Calu3 (cell line): ENCODE measurements at regions not wholly inside any gene's neighbourhood (a gene's known extent, or its start where the extent isn't known, plus 50 kb on each side); places are given as distances from the start of the nearest gene placed in this dataset.

ENCODE experiments used
- BruUV-seq: library from RNA; stranded (reverse); fragments of 400-500 nt; replicated peaks from 2 replicates; lab custom pipeline; 2021; lab: Mats Ljungman, UMichigan
- CTCF ChIA-PET: fragments of 300-600 bp; sonication (Branson Sonifier 250); formaldehyde crosslinking; loops from one replicate; lab custom pipeline; 2022; ENCODE audit warnings: antibody characterized with exemption; lab: Charles Lee
- DNase-seq: peaks from one replicate; pipeline ENCODE4 v3.0.0; 2022
- H3K27ac Mint-ChIP-seq: one replicate; pipeline ENCODE4 v1.8.0; 2022; ENCODE audit warnings: mixed read lengths; ENCODE audit not compliant: unreplicated experiment
- H3K27me3 Mint-ChIP-seq: one replicate; pipeline ENCODE4 v1.8.0; 2022; ENCODE audit warnings: mixed read lengths; ENCODE audit not compliant: unreplicated experiment
- H3K36me3 Mint-ChIP-seq: one replicate; pipeline ENCODE4 v1.8.0; 2022; ENCODE audit warnings: mild to moderate bottlenecking, moderate library complexity, mixed read lengths; ENCODE audit not compliant: insufficient read depth, unreplicated experiment
- H3K4me1 Mint-ChIP-seq: one replicate; pipeline ENCODE4 v1.8.0; 2022; ENCODE audit warnings: mild to moderate bottlenecking, low read depth, mixed read lengths; ENCODE audit not compliant: unreplicated experiment
- H3K4me3 Mint-ChIP-seq: one replicate; pipeline ENCODE4 v1.8.0; 2022; ENCODE audit warnings: mild to moderate bottlenecking, low read depth, moderate library complexity, mixed read lengths; ENCODE audit not compliant: unreplicated experiment
- H3K9me3 Mint-ChIP-seq: one replicate; pipeline ENCODE4 v1.8.0; 2022; ENCODE audit warnings: low read depth, mixed read lengths; ENCODE audit not compliant: unreplicated experiment
- intact Hi-C: fragments of 100-400 bp; cut with micrococcal nuclease; formaldehyde crosslinking; loops from one replicate; pipeline ENCODE4 v1.10.0; 2022; ENCODE audit not compliant: unreplicated experiment
- TF ChIP-seq, protein P1 (sequence below): fragments of 200-600 bp; IDR thresholded peaks from one replicate; pipeline ENCODE4 v1.8.0; 2022; ENCODE audit warnings: antibody characterized with exemption; ENCODE audit not compliant: unreplicated experiment

DNA sequence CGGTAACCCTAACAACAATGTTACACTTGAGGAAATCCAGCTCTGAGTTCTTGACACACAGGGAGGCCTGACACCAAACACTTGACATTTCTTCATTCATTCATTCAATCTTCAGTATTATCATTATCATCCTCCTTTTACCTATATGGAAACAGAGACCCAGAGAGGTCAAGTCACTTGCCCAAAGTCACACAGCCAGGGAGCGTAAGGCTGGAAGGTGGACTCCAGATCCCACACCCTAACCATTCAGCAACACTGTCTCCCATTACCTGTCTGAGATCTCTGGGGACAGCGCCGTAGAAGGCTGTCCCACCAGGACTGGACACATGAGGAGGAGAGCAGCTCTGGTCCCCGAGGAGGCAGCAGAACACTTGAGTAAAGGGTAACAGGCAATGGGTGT is 101.4 kb downstream of the SYF2 start:
- Mint-ChIP-seq H3K27me3 (peaks cover 20% of the 10 kb centered on the region), H3K9me3 (no peaks in the 10 kb centered on the region), H3K4me3 (no peak overlapping the region), H3K4me1 (no peaks in the 10 kb centered on the region), H3K27ac (no peak overlapping the region), H3K36me3 (no peaks in the 10 kb centered on the region)
- no TSS peak for BruUV-seq
- TF ChIP-seq, protein P1, sequence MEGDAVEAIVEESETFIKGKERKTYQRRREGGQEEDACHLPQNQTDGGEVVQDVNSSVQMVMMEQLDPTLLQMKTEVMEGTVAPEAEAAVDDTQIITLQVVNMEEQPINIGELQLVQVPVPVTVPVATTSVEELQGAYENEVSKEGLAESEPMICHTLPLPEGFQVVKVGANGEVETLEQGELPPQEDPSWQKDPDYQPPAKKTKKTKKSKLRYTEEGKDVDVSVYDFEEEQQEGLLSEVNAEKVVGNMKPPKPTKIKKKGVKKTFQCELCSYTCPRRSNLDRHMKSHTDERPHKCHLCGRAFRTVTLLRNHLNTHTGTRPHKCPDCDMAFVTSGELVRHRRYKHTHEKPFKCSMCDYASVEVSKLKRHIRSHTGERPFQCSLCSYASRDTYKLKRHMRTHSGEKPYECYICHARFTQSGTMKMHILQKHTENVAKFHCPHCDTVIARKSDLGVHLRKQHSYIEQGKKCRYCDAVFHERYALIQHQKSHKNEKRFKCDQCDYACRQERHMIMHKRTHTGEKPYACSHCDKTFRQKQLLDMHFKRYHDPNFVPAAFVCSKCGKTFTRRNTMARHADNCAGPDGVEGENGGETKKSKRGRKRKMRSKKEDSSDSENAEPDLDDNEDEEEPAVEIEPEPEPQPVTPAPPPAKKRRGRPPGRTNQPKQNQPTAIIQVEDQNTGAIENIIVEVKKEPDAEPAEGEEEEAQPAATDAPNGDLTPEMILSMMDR: no peak
- DNase-seq: no peak
- intact Hi-C loops: no loop called here
- CTCF ChIA-PET: no interaction called here

DNA sequence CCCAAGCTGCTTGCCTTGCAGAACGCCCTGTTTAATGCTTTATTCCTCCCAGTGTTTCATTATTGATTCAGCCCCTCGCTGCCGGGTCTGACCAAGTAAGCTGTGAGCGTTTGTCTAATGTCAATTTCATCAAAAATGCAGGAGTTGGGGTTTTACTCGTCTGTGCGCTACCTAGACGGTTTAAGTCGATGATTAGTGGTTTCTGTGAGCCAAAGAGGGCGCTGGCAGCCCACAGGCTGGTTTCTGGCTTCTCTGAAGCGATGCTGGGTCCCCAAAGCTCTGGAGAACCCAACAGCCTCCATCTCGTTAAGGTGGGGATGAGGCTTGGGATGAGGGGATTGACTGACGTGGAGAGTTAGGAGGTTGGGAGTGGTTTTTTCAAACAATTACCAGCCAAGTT is 102.9 kb downstream of the SYF2 start:
- no peaks in the 10 kb centered on the region for H3K36me3 Mint-ChIP-seq
- CTCF ChIA-PET: no interaction called here
- no peak for DNase-seq
- H3K4me3 Mint-ChIP-seq: no peak overlapping the region
- TF ChIP-seq, protein P1: no peak
- no peak overlapping the region for H3K27ac Mint-ChIP-seq
- intact Hi-C loops: no loop called here
- H3K9me3 Mint-ChIP-seq: no peaks in the 10 kb centered on the region
- H3K27me3 Mint-ChIP-seq: peaks cover 19% of the 10 kb centered on the region
- no TSS peak for BruUV-seq
- no peaks in the 10 kb centered on the region for H3K4me1 Mint-ChIP-seq

DNA sequence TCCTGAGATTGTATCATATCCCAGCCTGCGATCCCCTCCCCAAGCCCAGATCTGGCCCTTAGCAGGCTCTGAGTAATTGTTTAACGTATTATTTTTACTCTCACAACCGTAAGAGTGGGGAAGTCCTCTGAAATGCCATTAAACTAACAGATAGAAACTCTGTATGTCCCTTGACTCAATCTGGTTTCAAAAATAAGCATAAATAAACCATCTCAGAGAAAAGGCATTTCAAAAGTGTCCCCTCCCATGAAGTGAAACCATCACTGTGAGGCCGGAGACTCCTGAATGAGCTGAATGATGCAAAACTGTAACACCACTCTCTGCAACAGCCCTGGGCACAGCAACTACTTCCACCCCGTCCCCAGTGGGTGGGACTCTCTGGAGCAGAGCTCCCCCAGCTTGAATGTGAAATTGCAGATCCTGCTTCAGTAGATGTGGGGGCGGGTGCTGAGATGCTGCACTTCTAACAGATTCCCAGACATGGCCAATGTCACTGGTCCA is 104.1 kb downstream of the SYF2 start:
- H3K9me3 Mint-ChIP-seq: no peaks in the 10 kb centered on the region
- BruUV-seq: no TSS peak
- TF ChIP-seq, protein P1: no peak
- no peaks in the 10 kb centered on the region for H3K4me1 Mint-ChIP-seq
- no peak for DNase-seq
- H3K27me3 Mint-ChIP-seq: peaks cover 7% of the 10 kb centered on the region
- intact Hi-C loops: no loop called here
- no peaks in the 10 kb centered on the region for H3K36me3 Mint-ChIP-seq
- CTCF ChIA-PET: no interaction called here
- no peak overlapping the region for H3K27ac Mint-ChIP-seq
- no peak overlapping the region for H3K4me3 Mint-ChIP-seq

DNA sequence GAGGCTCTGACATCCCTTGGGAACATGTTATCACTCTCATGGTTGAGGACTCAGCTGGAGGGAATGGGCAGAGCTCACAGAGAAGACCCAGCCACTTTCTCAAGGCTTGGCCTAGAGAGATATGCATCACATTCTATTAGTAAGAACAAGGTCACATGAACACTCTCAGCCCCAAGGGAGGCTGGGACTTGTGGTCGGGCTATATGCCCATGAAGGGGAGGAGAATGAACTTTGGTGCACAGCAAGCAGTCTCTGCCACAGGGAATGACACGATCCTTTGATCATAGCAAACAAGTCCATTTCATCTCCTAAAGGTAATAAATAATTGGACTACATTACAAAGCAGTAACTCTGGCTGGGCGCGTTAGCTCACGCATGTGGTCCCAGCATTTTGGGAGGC is 105.7 kb downstream of the SYF2 start:
- Mint-ChIP-seq H3K9me3 (no peaks in the 10 kb centered on the region), H3K27ac (no peak overlapping the region), H3K36me3 (no peaks in the 10 kb centered on the region), H3K4me3 (no peak overlapping the region), H3K4me1 (no peaks in the 10 kb centered on the region), H3K27me3 (no peaks in the 10 kb centered on the region)
- no TSS peak for BruUV-seq
- TF ChIP-seq, protein P1: no peak
- intact Hi-C loops: no loop called here
- CTCF ChIA-PET: interaction anchor here (1.0 kb wide), 1 partner anchor 14 kb away, joined by 3 read pairs; no protein-coding TSS in a partner anchor
- no peak for DNase-seq
